ENCODE measurements at regions not wholly inside any gene's neighbourhood (a gene's known extent, or its start where the extent isn't known, plus 50 kb on each side); places are given as distances from the start of the nearest gene placed in this dataset.

DNA sequence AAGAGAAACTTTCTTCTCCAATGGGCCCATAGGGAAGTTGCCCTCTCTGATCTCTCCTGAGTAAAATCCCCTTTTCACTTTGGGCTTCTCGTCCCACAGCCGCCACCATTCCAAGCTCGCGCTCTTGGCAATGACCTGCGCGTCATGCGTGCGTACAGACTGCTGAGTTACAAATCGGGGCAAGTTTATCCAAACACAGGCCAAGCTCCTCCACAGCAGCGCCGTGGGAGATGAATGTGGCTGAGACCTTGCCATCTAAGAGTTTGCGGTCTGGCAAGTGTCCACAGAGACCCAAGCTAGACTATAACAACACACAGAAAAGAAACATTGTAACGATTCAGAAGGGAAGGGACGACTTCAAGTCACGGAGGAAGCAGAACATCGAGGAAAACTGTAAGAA lies 116.3 kb upstream of the SOD1 start:
- no peak overlapping the region for H3K4me2 ChIP-seq
- DNase-seq (ENCODE audit: low spot score) = no peak
- H3K79me2 ChIP-seq (ENCODE audit: low read depth) = peaks cover 90% of the 10 kb centered on the region
- H3K27ac Mint-ChIP-seq = no peak overlapping the region
- H3K36me3 ChIP-seq = no peaks in the 10 kb centered on the region
- H3K27me3 Mint-ChIP-seq (ENCODE audit: insufficient read depth, low read depth) = peaks cover 3% of the 10 kb centered on the region
- H3K9ac ChIP-seq = no peak overlapping the region
- peaks cover 17% of the 10 kb centered on the region for H3F3A ChIP-seq (ENCODE audit: low read depth)
- H3K27ac ChIP-seq = no peak overlapping the region
- no peaks in the 10 kb centered on the region for H3K9me3 ChIP-seq (ENCODE audit: low read depth)
- no peak overlapping the region for H3K4me3 ChIP-seq
- TF ChIP-seq EZH2 (IDR thresholded peaks at IDR 0.05) = no peak
- no peak for TF ChIP-seq CTCF (IDR thresholded peaks at IDR 0.05)
- no peak for TF ChIP-seq EZH2phosphoT487 (IDR thresholded peaks at IDR 0.05)
- peaks cover 78% of the 10 kb centered on the region for H4K20me1 ChIP-seq (ENCODE audit: low read depth)
- H3K27me3 ChIP-seq = no peaks in the 10 kb centered on the region
- H2AFZ ChIP-seq (replicated peaks) = no peak overlapping the region
- peaks cover 37% of the 10 kb centered on the region for H3K4me1 Mint-ChIP-seq
- peaks cover 12% of the 10 kb centered on the region for H3K36me3 Mint-ChIP-seq
- peaks cover 24% of the 10 kb centered on the region for H3K4me1 ChIP-seq
- no peak overlapping the region for H3K4me3 Mint-ChIP-seq
- no peaks in the 10 kb centered on the region for H3K9me3 Mint-ChIP-seq

- TF ChIP-seq CTCF (IDR thresholded peaks at IDR 0.05) (no peak), EZH2 (IDR thresholded peaks at IDR 0.05) (no peak), EZH2phosphoT487 (IDR thresholded peaks at IDR 0.05) (no peak)
- H4K20me1 ChIP-seq (ENCODE audit: low read depth) = peaks cover 55% of the 10 kb centered on the region
- H3K4me3 ChIP-seq = no peak overlapping the region
- no peaks in the 10 kb centered on the region for H3K9me3 ChIP-seq (ENCODE audit: low read depth)
- Mint-ChIP-seq H3K27me3 (ENCODE audit: insufficient read depth, low read depth) (peaks cover 5% of the 10 kb centered on the region), H3K36me3 (peaks cover 27% of the 10 kb centered on the region), H3K27ac (no peak overlapping the region), H3K9me3 (no peaks in the 10 kb centered on the region), H3K4me1 (peaks cover 7% of the 10 kb centered on the region), H3K4me3 (no peak overlapping the region)
- no peak overlapping the region for H2AFZ ChIP-seq (replicated peaks)
- H3K4me1 ChIP-seq = no peaks in the 10 kb centered on the region
- no peak for DNase-seq (ENCODE audit: low spot score)
- H3K9ac ChIP-seq = no peak overlapping the region
- H3K27me3 ChIP-seq = no peaks in the 10 kb centered on the region
- no peaks in the 10 kb centered on the region for H3F3A ChIP-seq (ENCODE audit: low read depth)
- peaks cover 90% of the 10 kb centered on the region for H3K79me2 ChIP-seq (ENCODE audit: low read depth)
- no peaks in the 10 kb centered on the region for H3K36me3 ChIP-seq
- no peak overlapping the region for H3K27ac ChIP-seq
- no peak overlapping the region for H3K4me2 ChIP-seq
Measured at GRCh38 chr21:31538816-31539215, 120.7 kb upstream of the SOD1 start.

- H3K27ac Mint-ChIP-seq = no peak overlapping the region
- Histone ChIP-seq H3K4me2 (no peak overlapping the region), H3K9ac (no peak overlapping the region), H3K27me3 (no peaks in the 10 kb centered on the region), H2AFZ (replicated peaks) (no peak overlapping the region), H3K27ac (no peak overlapping the region), H3K36me3 (no peaks in the 10 kb centered on the region), H3K9me3 (ENCODE audit: low read depth) (no peaks in the 10 kb centered on the region), H3K4me1 (no peaks in the 10 kb centered on the region), H3K4me3 (no peak overlapping the region), H3F3A (ENCODE audit: low read depth) (no peaks in the 10 kb centered on the region), H3K79me2 (ENCODE audit: low read depth) (peaks cover 90% of the 10 kb centered on the region), H4K20me1 (ENCODE audit: low read depth) (peaks cover 54% of the 10 kb centered on the region)
- H3K4me1 Mint-ChIP-seq = peaks cover 3% of the 10 kb centered on the region
- H3K9me3 Mint-ChIP-seq = no peaks in the 10 kb centered on the region
- H3K4me3 Mint-ChIP-seq = no peak overlapping the region
- peaks cover 30% of the 10 kb centered on the region for H3K36me3 Mint-ChIP-seq
- H3K27me3 Mint-ChIP-seq (ENCODE audit: insufficient read depth, low read depth) = peaks cover 5% of the 10 kb centered on the region
- TF ChIP-seq CTCF (IDR thresholded peaks at IDR 0.05) = peak; percentile 69
- TF ChIP-seq EZH2 (IDR thresholded peaks at IDR 0.05) = no peak
- no peak for TF ChIP-seq EZH2phosphoT487 (IDR thresholded peaks at IDR 0.05)
- DNase-seq (ENCODE audit: low spot score) = peak; percentile 44
Measured at GRCh38 chr21:31537872-31538576, 121.5 kb upstream of the SOD1 start.
